ENCODE measurements at regions not wholly inside any gene's neighbourhood (a gene's known extent, or its start where the extent isn't known, plus 50 kb on each side); places are given as distances from the start of the nearest gene placed in this dataset.

- no peak for TF ChIP-seq POLR2AphosphoS5 (IDR thresholded peaks at IDR 0.05)
- TF ChIP-seq, protein P1, sequence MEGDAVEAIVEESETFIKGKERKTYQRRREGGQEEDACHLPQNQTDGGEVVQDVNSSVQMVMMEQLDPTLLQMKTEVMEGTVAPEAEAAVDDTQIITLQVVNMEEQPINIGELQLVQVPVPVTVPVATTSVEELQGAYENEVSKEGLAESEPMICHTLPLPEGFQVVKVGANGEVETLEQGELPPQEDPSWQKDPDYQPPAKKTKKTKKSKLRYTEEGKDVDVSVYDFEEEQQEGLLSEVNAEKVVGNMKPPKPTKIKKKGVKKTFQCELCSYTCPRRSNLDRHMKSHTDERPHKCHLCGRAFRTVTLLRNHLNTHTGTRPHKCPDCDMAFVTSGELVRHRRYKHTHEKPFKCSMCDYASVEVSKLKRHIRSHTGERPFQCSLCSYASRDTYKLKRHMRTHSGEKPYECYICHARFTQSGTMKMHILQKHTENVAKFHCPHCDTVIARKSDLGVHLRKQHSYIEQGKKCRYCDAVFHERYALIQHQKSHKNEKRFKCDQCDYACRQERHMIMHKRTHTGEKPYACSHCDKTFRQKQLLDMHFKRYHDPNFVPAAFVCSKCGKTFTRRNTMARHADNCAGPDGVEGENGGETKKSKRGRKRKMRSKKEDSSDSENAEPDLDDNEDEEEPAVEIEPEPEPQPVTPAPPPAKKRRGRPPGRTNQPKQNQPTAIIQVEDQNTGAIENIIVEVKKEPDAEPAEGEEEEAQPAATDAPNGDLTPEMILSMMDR (IDR thresholded peaks at IDR 0.05): no peak
- TF ChIP-seq POLR2A (IDR thresholded peaks at IDR 0.05; ENCODE audit: low read depth): no peak
Observed at GRCh38 chr12:94704452-94705306, 54.3 kb upstream of the TMCC3 start.

All from esophagus muscularis mucosa (tissue), 3 donors.